ENCODE measurements at regions not wholly inside any gene's neighbourhood (a gene's known extent, or its start where the extent isn't known, plus 50 kb on each side); places are given as distances from the start of the nearest gene placed in this dataset.

GRCh38 chr7:20932785-20933527 lies 146.3 kb upstream of the SP8 start:
- DNase-seq (ENCODE audit: low spot score): no peak

GRCh38 chr7:20945451-20945850 lies 158.8 kb upstream of the SP8 start:
- no peak for DNase-seq (ENCODE audit: low spot score)

GRCh38 chr7:20952916-20953315 lies 166.2 kb upstream of the SP8 start:
- DNase-seq (ENCODE audit: low spot score): no peak

- no peak for DNase-seq (ENCODE audit: low spot score)
These were observed 168.3 kb upstream of the SP8 start for GRCh38 chr7:20954711-20955619.

- no peak for DNase-seq (ENCODE audit: low spot score)
These were observed 171.9 kb upstream of the SP8 start for GRCh38 chr7:20958572-20958971.

GRCh38 chr7:20959281-20959680 lies 172.6 kb upstream of the SP8 start:
- DNase-seq (ENCODE audit: low spot score): no peak

- no peak for DNase-seq (ENCODE audit: low spot score)
These were observed 177.0 kb upstream of the SP8 start for GRCh38 chr7:20963556-20964280.

- no peak for DNase-seq (ENCODE audit: low spot score)
These were observed 177.7 kb upstream of the SP8 start for GRCh38 chr7:20964281-20964918.

- no peak for DNase-seq (ENCODE audit: low spot score)
These were observed 184.5 kb upstream of the SP8 start for GRCh38 chr7:20971219-20971618.

GRCh38 chr7:20980232-20980631 lies 193.5 kb upstream of the SP8 start:
- DNase-seq (ENCODE audit: low spot score): no peak

- DNase-seq (ENCODE audit: low spot score): peak; percentile 1
These were observed 194.1 kb upstream of the SP8 start for GRCh38 chr7:20980668-20981264.

- DNase-seq (ENCODE audit: low spot score): no peak
These were observed 201.7 kb upstream of the SP8 start for GRCh38 chr7:20988340-20988739.

- DNase-seq (ENCODE audit: low spot score): no peak
These were observed 204.9 kb upstream of the SP8 start for GRCh38 chr7:20991544-20991943.

- DNase-seq (ENCODE audit: low spot score): no peak
These were observed 207.0 kb upstream of the SP8 start for GRCh38 chr7:20993693-20994092.

- DNase-seq (ENCODE audit: low spot score): peak; percentile 0
These were observed 211.6 kb upstream of the SP8 start for GRCh38 chr7:20998309-20998708.

GRCh38 chr7:21011153-21011552 lies 224.5 kb upstream of the SP8 start:
- DNase-seq (ENCODE audit: low spot score): no peak

- no peak for DNase-seq (ENCODE audit: low spot score)
These were observed 227.3 kb upstream of the SP8 start for GRCh38 chr7:21013765-21014539.

GRCh38 chr7:21020667-21021066 lies 234.0 kb upstream of the SP8 start:
- DNase-seq (ENCODE audit: low spot score): no peak

- DNase-seq (ENCODE audit: low spot score): no peak
These were observed 237.3 kb upstream of the SP8 start for GRCh38 chr7:21023841-21024484.

GRCh38 chr7:21024485-21024867 lies 237.8 kb upstream of the SP8 start:
- no peak for DNase-seq (ENCODE audit: low spot score)

Data from umbilical cord (tissue), 1 donor.